ENCODE measurements at regions not wholly inside any gene's neighbourhood (a gene's known extent, or its start where the extent isn't known, plus 50 kb on each side); places are given as distances from the start of the nearest gene placed in this dataset.

DNA sequence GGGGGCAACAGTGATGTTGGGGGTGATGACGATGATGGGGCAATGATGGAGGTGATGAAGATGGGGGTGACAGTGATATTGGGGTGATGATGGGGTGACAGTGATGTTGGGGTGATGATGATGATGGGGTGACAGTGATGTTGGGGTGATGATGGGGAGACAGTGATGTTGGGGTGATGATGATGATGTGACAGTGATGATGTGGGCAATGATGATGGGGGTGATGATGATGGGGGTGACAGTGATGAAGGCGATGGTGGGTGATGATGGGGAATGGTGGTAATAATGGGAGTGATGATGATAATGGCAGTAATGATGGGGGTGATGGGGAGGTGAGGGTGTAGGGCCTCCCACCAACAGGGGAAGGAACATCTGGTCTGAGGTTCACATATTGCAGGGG, 150.6 kb downstream of the ERMARD start:
- Mint-ChIP-seq H3K36me3 (no peaks in the 10 kb centered on the region), H3K9me3 (peaks cover 4 to 36% (median 15%) of the 10 kb centered on the region in 7 donors), H3K27ac (no peak overlapping the region), H3K4me1 (no peaks in the 10 kb centered on the region), H3K4me3 (no peak overlapping the region), H3K27me3 (ENCODE audit: low read depth in 3 of 3) (peaks cover 0 to 6% (median 2%) of the 10 kb centered on the region in 3 donors)
- no peak for TF ChIP-seq CTCF (IDR thresholded peaks at IDR 0.05)
- no peaks in the 10 kb centered on the region for H4K20me1 ChIP-seq (ENCODE audit: insufficient read depth, low read length)
- no peak overlapping the region for H3K27ac ChIP-seq (ENCODE audit: low read depth in 1 of 2, low read length in 2 of 2)
- H3K4me2 ChIP-seq (replicated peaks; ENCODE audit: extremely low read depth, low read length, poor library complexity, severe bottlenecking): no peak overlapping the region
- no peaks in the 10 kb centered on the region for H3K79me2 ChIP-seq (ENCODE audit: insufficient read depth, low read length)
- WGBS (ENCODE audit: insufficient coverage): 100% methylated on average over 2 of the region's 2 CpGs
- intact Hi-C loops (cut with micrococcal nuclease): no loop called here
- no peak overlapping the region for H2AFZ ChIP-seq (ENCODE audit: insufficient read depth, low read depth, low read length, poor library complexity, severe bottlenecking)
- H3K9me3 ChIP-seq (replicated peaks in 1 of 2; ENCODE audit: control insufficient read depth in 1 of 2, insufficient read depth in 1 of 2, low read length in 2 of 2): peaks cover 17 to 20% of the 10 kb centered on the region in 2 donors
- no peaks in the 10 kb centered on the region for H3K36me3 ChIP-seq (replicated peaks in 1 of 2; ENCODE audit: control insufficient read depth in 1 of 2, insufficient read depth in 2 of 2, low read length in 2 of 2)
- H3K9ac ChIP-seq (ENCODE audit: insufficient read depth, low read length, poor library complexity, severe bottlenecking): no peak overlapping the region
- no peak overlapping the region for H3K4me3 ChIP-seq (replicated peaks in 1 of 3; ENCODE audit: low read depth in 2 of 3, low read length in 3 of 3)
- no peaks in the 10 kb centered on the region for H3K27me3 ChIP-seq (ENCODE audit: control insufficient read depth in 2 of 2, insufficient read depth in 2 of 2, low read length in 2 of 2)
- no peaks in the 10 kb centered on the region for H3K4me1 ChIP-seq (ENCODE audit: control insufficient read depth in 1 of 2, insufficient read depth in 2 of 2, low read length in 2 of 2)
- no peak for DNase-seq

- peaks cover 4 to 41% (median 15%) of the 10 kb centered on the region in 7 donors for H3K9me3 Mint-ChIP-seq
- Histone ChIP-seq H3K4me3 (replicated peaks in 1 of 3; ENCODE audit: low read depth in 2 of 3, low read length in 3 of 3) (no peak overlapping the region), H3K36me3 (replicated peaks in 1 of 2; ENCODE audit: control insufficient read depth in 1 of 2, insufficient read depth in 2 of 2, low read length in 2 of 2) (no peaks in the 10 kb centered on the region), H3K9me3 (replicated peaks in 1 of 2; ENCODE audit: control insufficient read depth in 1 of 2, insufficient read depth in 1 of 2, low read length in 2 of 2) (peaks cover 17 to 20% of the 10 kb centered on the region in 2 donors), H3K4me2 (replicated peaks; ENCODE audit: extremely low read depth, low read length, poor library complexity, severe bottlenecking) (no peak overlapping the region), H3K4me1 (ENCODE audit: control insufficient read depth in 1 of 2, insufficient read depth in 2 of 2, low read length in 2 of 2) (no peaks in the 10 kb centered on the region), H2AFZ (ENCODE audit: insufficient read depth, low read depth, low read length, poor library complexity, severe bottlenecking) (no peak overlapping the region), H3K27ac (ENCODE audit: low read depth in 1 of 2, low read length in 2 of 2) (no peak overlapping the region), H3K27me3 (ENCODE audit: control insufficient read depth in 2 of 2, insufficient read depth in 2 of 2, low read length in 2 of 2) (no peaks in the 10 kb centered on the region), H4K20me1 (ENCODE audit: insufficient read depth, low read length) (no peaks in the 10 kb centered on the region), H3K79me2 (ENCODE audit: insufficient read depth, low read length) (no peaks in the 10 kb centered on the region), H3K9ac (ENCODE audit: insufficient read depth, low read length, poor library complexity, severe bottlenecking) (no peak overlapping the region)
- peaks cover 3% of the 10 kb centered on the region for H3K4me1 Mint-ChIP-seq
- H3K27me3 Mint-ChIP-seq (ENCODE audit: low read depth in 3 of 3): peaks cover 0 to 5% (median 2%) of the 10 kb centered on the region in 3 donors
- intact Hi-C loops (cut with micrococcal nuclease): no loop called here
- no peak overlapping the region for H3K4me3 Mint-ChIP-seq
- no peak for DNase-seq
- no peak overlapping the region for H3K27ac Mint-ChIP-seq
- WGBS (ENCODE audit: insufficient coverage): 84% methylated on average over 20 of the region's 24 CpGs
- no peak for TF ChIP-seq CTCF (IDR thresholded peaks at IDR 0.05)
- no peaks in the 10 kb centered on the region for H3K36me3 Mint-ChIP-seq
Observed at GRCh38 chr6:169899481-169900145, 148.2 kb downstream of the ERMARD start.

Data from CD14-positive monocyte (primary cell).